Medulla oblongata (tissue), 1 donor: ENCODE measurements at regions not wholly inside any gene's neighbourhood (a gene's known extent, or its start where the extent isn't known, plus 50 kb on each side); places are given as distances from the start of the nearest gene placed in this dataset.

Experiments
- DNase-seq: peaks from one replicate; pipeline ENCODE4 v3.0.0-alpha.2; 2015; ENCODE audit errors: extremely low spot score

- DNase-seq: no peak
Observed at GRCh38 chr2:225993430-225993829, 593.9 kb downstream of the NYAP2 start.

- DNase-seq: no peak
Observed at GRCh38 chr2:225989809-225990208, 590.3 kb downstream of the NYAP2 start.

GRCh38 chr2:225980372-225980771 is 580.9 kb downstream of the NYAP2 start:
- DNase-seq: no peak

- DNase-seq: no peak
Observed at GRCh38 chr2:225971433-225971832, 571.9 kb downstream of the NYAP2 start.

- DNase-seq: no peak
Observed at GRCh38 chr2:225948903-225949302, 549.4 kb downstream of the NYAP2 start.

GRCh38 chr2:225938991-225939390 is 539.5 kb downstream of the NYAP2 start:
- DNase-seq: no peak

- DNase-seq: no peak
Observed at GRCh38 chr2:225937625-225938187, 538.2 kb downstream of the NYAP2 start.

GRCh38 chr2:225932811-225933413 is 533.4 kb downstream of the NYAP2 start:
- no peak for DNase-seq

- no peak for DNase-seq
Observed at GRCh38 chr2:225930687-225931086, 531.2 kb downstream of the NYAP2 start.

GRCh38 chr2:225920621-225921220 is 521.2 kb downstream of the NYAP2 start:
- no peak for DNase-seq

GRCh38 chr2:225916692-225917091 is 517.2 kb downstream of the NYAP2 start:
- DNase-seq: no peak

GRCh38 chr2:225911019-225911418 is 511.5 kb downstream of the NYAP2 start:
- no peak for DNase-seq

- DNase-seq: no peak
Observed at GRCh38 chr2:225895126-225895525, 495.6 kb downstream of the NYAP2 start.

- no peak for DNase-seq
Observed at GRCh38 chr2:225894236-225894980, 494.9 kb downstream of the NYAP2 start.

GRCh38 chr2:225893151-225893550 is 493.6 kb downstream of the NYAP2 start:
- DNase-seq: no peak

GRCh38 chr2:225891771-225892170 is 492.3 kb downstream of the NYAP2 start:
- no peak for DNase-seq

GRCh38 chr2:225891013-225891412 is 491.5 kb downstream of the NYAP2 start:
- DNase-seq: no peak

- peak; percentile 51 for DNase-seq
Observed at GRCh38 chr2:225889452-225889851, 489.9 kb downstream of the NYAP2 start.

GRCh38 chr2:225867071-225867470 is 467.6 kb downstream of the NYAP2 start:
- no peak for DNase-seq

GRCh38 chr2:225865468-225865867 is 466.0 kb downstream of the NYAP2 start:
- no peak for DNase-seq

- no peak for DNase-seq
Observed at GRCh38 chr2:225864394-225864793, 464.9 kb downstream of the NYAP2 start.

- DNase-seq: no peak
Observed at GRCh38 chr2:225842939-225843338, 443.4 kb downstream of the NYAP2 start.

GRCh38 chr2:225841314-225841713 is 441.8 kb downstream of the NYAP2 start:
- DNase-seq: no peak
